CD4-positive, alpha-beta T cell (primary cell): ENCODE measurements at regions not wholly inside any gene's neighbourhood (a gene's known extent, or its start where the extent isn't known, plus 50 kb on each side); places are given as distances from the start of the nearest gene placed in this dataset.
A peak's percentile ranks its signal among the peaks of the same experiment; 100 is the strongest.

ENCODE experiments used
- ATAC-seq: fragments of 200-7000 bp; cut with Tn5 transposase; one replicate; pipeline ENCODE4 v1.10.0; 2022; ENCODE audit warnings: mild to moderate bottlenecking; ENCODE audit not compliant: poor library complexity
- CTCF ChIA-PET: fragments of 350-600 bp; sonication (Branson Sonifier 250); formaldehyde crosslinking; loops from one replicate; lab custom pipeline; 2021; ENCODE audit warnings: antibody characterized with exemption, inconsistent platforms; lab: Charles Lee
- POLR2A ChIA-PET: fragments of 350-600 bp; sonication (Branson Sonifier 250); formaldehyde crosslinking; loops from one replicate; lab custom pipeline; 2021; ENCODE audit warnings: antibody characterized with exemption, inconsistent platforms; lab: Charles Lee
- DNase-seq, 14 experiments: peaks; one replicate each; pipeline ENCODE4 v3.0.0-alpha.2; 2013 to 2020; ENCODE audit warnings: mixed read lengths in 2 of 14
- H3K27ac ChIP-seq, 2 donors: one replicate each; pipeline versions ENCODE4 v1.5.1 to v1.7.0; 2013; ENCODE audit warnings: low read length in 2 of 2, low read depth in 1 of 2, mild to moderate bottlenecking in 1 of 2
- H3K27me3 ChIP-seq, 2 experiments: 1 replicate in 1 of 2; 2 replicates in 1 of 2; pipeline versions ENCODE4 v1.6.1 to v1.7.0; 2013; ENCODE audit warnings: low read length in 2 of 2, control low read depth in 1 of 2, mild to moderate bottlenecking in 1 of 2, moderate library complexity in 1 of 2; ENCODE audit not compliant: insufficient read depth in 2 of 2, control insufficient read depth in 1 of 2
- H3K36me3 ChIP-seq: one replicate; pipeline ENCODE4 v1.6.1; 2013; ENCODE audit warnings: low read length, control low read depth; ENCODE audit not compliant: insufficient read depth
- H3K4me1 ChIP-seq: one replicate; pipeline ENCODE4 v1.6.1; 2013; ENCODE audit warnings: low read length, control low read depth; ENCODE audit not compliant: insufficient read depth
- H3K4me3 ChIP-seq: one replicate; pipeline ENCODE4 v1.5.1; 2013; ENCODE audit warnings: mild to moderate bottlenecking, low read length, moderate library complexity
- H3K9me3 ChIP-seq, 2 experiments: 1 replicate in 1 of 2; 2 replicates in 1 of 2; pipeline versions ENCODE4 v1.6.1 to v1.7.0; 2013; ENCODE audit warnings: low read length in 2 of 2, mild to moderate bottlenecking in 2 of 2, control low read depth in 1 of 2, moderate library complexity in 1 of 2; ENCODE audit not compliant: control insufficient read depth in 1 of 2, insufficient read depth in 1 of 2
- H3K27ac Mint-ChIP-seq: one replicate; pipeline ENCODE4 v1.8.0; 2020; ENCODE audit warnings: mixed read lengths
- H3K27me3 Mint-ChIP-seq: one replicate; pipeline ENCODE4 v1.8.0; 2021; ENCODE audit warnings: mixed read lengths
- H3K36me3 Mint-ChIP-seq: one replicate; pipeline ENCODE4 v1.8.0; 2021; ENCODE audit warnings: low read depth, mixed read lengths
- H3K4me1 Mint-ChIP-seq: one replicate; pipeline ENCODE4 v1.8.0; 2021; ENCODE audit warnings: low read depth, mixed read lengths
- H3K4me3 Mint-ChIP-seq: one replicate; pipeline ENCODE4 v1.8.0; 2020; ENCODE audit warnings: mild to moderate bottlenecking, mixed read lengths
- H3K9me3 Mint-ChIP-seq: one replicate; pipeline ENCODE4 v1.8.0; 2020; ENCODE audit warnings: mixed read lengths
- CTCF ChIP-seq: fragments of 200-600 bp; IDR thresholded peaks from one replicate; pipeline ENCODE4 v1.8.0; 2022; ENCODE audit warnings: antibody characterized with exemption, mild to moderate bottlenecking
- intact Hi-C, 2 experiments: fragments of 100-400 bp; cut with DNase I in 1 of 2; cut with micrococcal nuclease in 1 of 2; formaldehyde crosslinking; loops; one replicate each; pipeline versions ENCODE4 v1.15.1 to v1.9.0; 2023 to 2025; cut with DNase I, micrococcal nuclease

GRCh38 chr3:73299184-73299691, 237.8 kb downstream of the EBLN2 start:
- Mint-ChIP-seq H3K27me3 (peaks cover 15% of the 10 kb centered on the region), H3K4me3 (no peak overlapping the region), H3K36me3 (no peaks in the 10 kb centered on the region), H3K4me1 (no peaks in the 10 kb centered on the region), H3K9me3 (no peaks in the 10 kb centered on the region), H3K27ac (no peak overlapping the region)
- ChIA-PET POLR2A (no interaction called here), CTCF (no interaction called here)
- Histone ChIP-seq H3K9me3 (peaks cover 0 to 3% of the 10 kb centered on the region in 2 experiments), H3K4me1 (no peaks in the 10 kb centered on the region), H3K36me3 (no peaks in the 10 kb centered on the region), H3K4me3 (no peak overlapping the region), H3K27ac (no peak overlapping the region), H3K27me3 (peaks cover 0 to 2% of the 10 kb centered on the region in 2 experiments)
- ATAC-seq (no peak), DNase-seq (no peak)
- TF ChIP-seq CTCF = no peak
- intact Hi-C loops = no loop called here

GRCh38 chr3:73314151-73314951, 252.9 kb downstream of the EBLN2 start:
- intact Hi-C loops = no loop called here
- POLR2A ChIA-PET = no interaction called here
- H3K9me3 Mint-ChIP-seq = no peaks in the 10 kb centered on the region
- no peak for TF ChIP-seq CTCF
- H3K27ac Mint-ChIP-seq = no peak overlapping the region
- H3K4me3 ChIP-seq = no peak overlapping the region
- H3K4me1 Mint-ChIP-seq = no peaks in the 10 kb centered on the region
- H3K27me3 ChIP-seq = peaks cover 0 to 4% of the 10 kb centered on the region in 2 experiments
- H3K9me3 ChIP-seq = no peaks in the 10 kb centered on the region
- no peak overlapping the region for H3K27ac ChIP-seq
- peaks cover 6% of the 10 kb centered on the region for H3K27me3 Mint-ChIP-seq
- H3K4me1 ChIP-seq = no peaks in the 10 kb centered on the region
- no peaks in the 10 kb centered on the region for H3K36me3 Mint-ChIP-seq
- no peaks in the 10 kb centered on the region for H3K36me3 ChIP-seq
- H3K4me3 Mint-ChIP-seq = no peak overlapping the region
- ATAC-seq (no peak), DNase-seq (peak in 1 of 14 experiments; percentile 4)
- CTCF ChIA-PET = no interaction called here

DNA sequence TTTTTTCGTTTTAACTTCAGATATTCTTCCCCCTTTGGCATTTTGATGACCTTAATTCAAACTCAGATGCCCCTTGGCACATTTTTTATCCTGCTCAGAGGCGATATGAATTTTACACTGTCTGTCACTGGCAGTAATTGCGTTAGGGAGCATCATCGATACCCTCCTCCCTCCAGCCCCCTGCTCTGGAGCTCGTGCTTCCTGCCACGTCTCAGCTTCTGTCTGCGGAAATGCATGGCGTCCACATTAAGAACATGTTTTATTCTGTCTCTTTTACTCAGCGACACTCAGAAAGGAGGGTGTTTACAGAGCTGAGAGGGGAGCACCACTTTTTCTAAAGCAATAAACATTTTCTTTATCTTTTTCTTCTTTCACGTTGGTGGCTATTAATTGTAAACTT, 254.2 kb downstream of the EBLN2 start:
- Histone ChIP-seq H3K9me3 (no peaks in the 10 kb centered on the region), H3K27ac (no peak overlapping the region), H3K4me1 (no peaks in the 10 kb centered on the region), H3K4me3 (no peak overlapping the region), H3K36me3 (no peaks in the 10 kb centered on the region), H3K27me3 (no peaks in the 10 kb centered on the region)
- Mint-ChIP-seq H3K4me3 (no peak overlapping the region), H3K27me3 (peaks cover 7% of the 10 kb centered on the region), H3K27ac (no peak overlapping the region), H3K36me3 (no peaks in the 10 kb centered on the region), H3K4me1 (no peaks in the 10 kb centered on the region), H3K9me3 (no peaks in the 10 kb centered on the region)
- CTCF ChIA-PET = no interaction called here
- intact Hi-C loops = no loop called here
- no peak for TF ChIP-seq CTCF
- ATAC-seq (no peak), DNase-seq (no peak)
- POLR2A ChIA-PET = no interaction called here
